ENCODE measurements at regions not wholly inside any gene's neighbourhood (a gene's known extent, or its start where the extent isn't known, plus 50 kb on each side); places are given as distances from the start of the nearest gene placed in this dataset.

GRCh38 chr2:7899923-7900322, 781.9 kb upstream of the ID2 start:
- TF ChIP-seq CTCF (conservative IDR thresholded peaks at IDR 0.05; ENCODE audit: low read length) (no peak), EZH2phosphoT487 (IDR thresholded peaks at IDR 0.05; ENCODE audit: borderline replicate concordance) (no peak)

Measured in Loucy (cell line).